Activated naive CD8-positive, alpha-beta T cell treated with anti-CD3 and anti-CD28 coated beads, Interleukin-2, amount 10 ng/mL, durations not matched to agents 7 days and 5 days (primary cell): ENCODE measurements at regions not wholly inside any gene's neighbourhood (a gene's known extent, or its start where the extent isn't known, plus 50 kb on each side); places are given as distances from the start of the nearest gene placed in this dataset.
"Not testable (repeated sequence)": the region's sequence is repeated elsewhere in the genome, so short reads cannot be mapped to it uniquely, and the experiment has no call there.

Experiments used
- ATAC-seq: fragments of 150-1000 bp; cut with Tn5 transposase; one replicate; pipeline ENCODE4 v1.10.0; 2021; ENCODE audit warnings: low read depth, moderate library complexity
- POLR2A ChIA-PET: fragments of 350-600 bp; sonication (Branson Sonifier 250); formaldehyde crosslinking; loops from one replicate; lab custom pipeline; 2021; ENCODE audit warnings: antibody characterized with exemption; lab: Charles Lee
- DNase-seq: peaks from one replicate; pipeline ENCODE4 v3.0.0; 2021
- H3K27ac Mint-ChIP-seq: one replicate; pipeline ENCODE4 v1.8.0; 2022; ENCODE audit warnings: mild to moderate bottlenecking, mixed read lengths
- H3K27me3 Mint-ChIP-seq: one replicate; pipeline ENCODE4 v1.8.0; 2022; ENCODE audit warnings: mild to moderate bottlenecking, moderate library complexity, mixed read lengths
- H3K36me3 Mint-ChIP-seq: one replicate; pipeline ENCODE4 v1.8.0; 2021; ENCODE audit warnings: mild to moderate bottlenecking, mixed read lengths
- H3K4me1 Mint-ChIP-seq: one replicate; pipeline ENCODE4 v1.8.0; 2021; ENCODE audit warnings: mixed read lengths
- H3K4me3 Mint-ChIP-seq: one replicate; pipeline ENCODE4 v1.8.0; 2022; ENCODE audit warnings: mild to moderate bottlenecking, moderate library complexity, mixed read lengths
- H3K9me3 Mint-ChIP-seq: one replicate; pipeline ENCODE4 v1.8.0; 2021; ENCODE audit warnings: mixed read lengths

DNA sequence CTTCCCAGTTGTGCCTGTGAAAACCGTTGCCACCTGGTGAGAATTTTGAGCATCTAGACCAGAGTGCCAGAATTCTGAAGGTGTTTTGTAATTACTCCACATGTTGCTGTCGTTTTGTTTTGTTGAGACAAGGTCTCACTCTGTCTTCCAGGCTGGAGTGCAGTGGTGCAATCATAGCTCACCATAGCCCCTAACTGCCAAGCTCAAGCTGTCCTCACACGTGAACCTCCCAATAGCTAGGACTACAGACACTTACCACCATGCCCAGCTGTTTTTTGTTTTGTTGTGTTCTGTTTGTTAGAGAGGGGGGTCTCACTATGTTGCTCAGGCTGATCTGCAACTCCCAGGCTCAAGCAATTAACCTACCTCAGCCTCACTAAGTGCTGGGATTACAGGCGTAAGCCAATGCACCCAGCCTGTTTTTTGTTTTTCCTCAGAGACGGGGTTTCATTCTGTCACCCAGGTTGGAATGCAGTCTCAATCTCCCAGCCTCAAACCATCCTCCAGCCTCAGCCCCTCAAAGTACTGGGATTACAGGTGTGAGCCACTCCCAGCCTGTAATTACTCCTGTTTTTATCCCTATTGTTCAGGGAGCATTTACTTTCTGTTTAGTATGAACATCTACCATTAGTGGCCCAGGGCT is 121.1 kb upstream of the DMRT1 start:
- Mint-ChIP-seq H3K27ac (no peak overlapping the region), H3K4me1 (no peaks in the 10 kb centered on the region), H3K4me3 (no peak overlapping the region), H3K27me3 (peaks cover 7% of the 10 kb centered on the region), H3K36me3 (no peaks in the 10 kb centered on the region), H3K9me3 (no peaks in the 10 kb centered on the region)
- POLR2A ChIA-PET: no interaction called here
- ATAC-seq (no peak), DNase-seq (no peak)

DNA sequence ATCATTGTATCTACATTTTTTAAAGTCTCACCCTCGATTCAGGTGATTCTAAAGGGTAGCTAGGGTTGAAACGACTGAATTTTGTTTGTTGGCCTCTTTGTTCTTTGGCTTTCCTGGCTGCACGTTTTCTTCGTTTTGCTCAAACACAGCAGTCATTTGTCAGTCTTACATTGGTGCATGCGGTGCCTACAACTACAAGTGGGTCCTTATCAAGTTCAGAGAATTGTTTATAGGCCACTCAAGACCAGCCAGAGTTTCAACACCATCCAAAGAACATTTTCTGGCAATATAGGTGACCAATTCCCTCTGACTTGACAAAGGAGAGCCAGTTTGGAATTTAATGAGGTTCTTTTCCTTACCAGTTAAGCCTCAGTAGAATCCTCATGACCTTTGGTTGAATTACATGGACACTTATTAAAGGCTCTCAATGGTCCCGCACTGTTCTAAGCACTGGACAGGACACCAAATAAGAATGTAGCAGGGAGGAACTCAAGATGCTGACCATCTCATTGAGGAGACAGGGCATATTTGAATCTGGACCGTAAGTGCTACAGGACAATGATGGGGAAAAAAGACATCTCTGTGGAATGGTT is 119.0 kb upstream of the DMRT1 start:
- no peak overlapping the region for H3K4me3 Mint-ChIP-seq
- POLR2A ChIA-PET: no interaction called here
- ATAC-seq (no peak), DNase-seq (no peak)
- H3K27ac Mint-ChIP-seq: no peak overlapping the region
- H3K36me3 Mint-ChIP-seq: no peaks in the 10 kb centered on the region
- no peaks in the 10 kb centered on the region for H3K9me3 Mint-ChIP-seq
- H3K4me1 Mint-ChIP-seq: no peaks in the 10 kb centered on the region
- peaks cover 10% of the 10 kb centered on the region for H3K27me3 Mint-ChIP-seq

DNA sequence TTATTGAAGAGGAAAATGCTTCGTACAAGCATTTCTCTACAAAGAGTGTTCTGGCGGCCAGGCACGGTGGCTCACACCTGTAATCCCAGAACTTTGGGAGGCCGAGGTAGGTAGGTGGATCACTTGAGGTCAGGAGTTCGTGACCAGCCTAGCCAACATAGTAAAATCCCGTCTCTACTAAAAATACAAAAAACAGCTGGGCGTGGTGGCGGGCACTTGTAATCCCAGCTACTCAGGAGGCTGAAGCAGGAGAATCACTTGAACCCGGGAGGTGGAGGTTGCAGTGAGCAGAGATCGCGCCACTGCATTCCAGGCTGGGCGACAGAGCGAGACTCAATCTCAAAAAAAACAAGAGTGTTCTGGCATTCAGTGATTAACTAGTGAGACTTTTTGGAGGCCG is 117.0 kb upstream of the DMRT1 start:
- H3K27ac Mint-ChIP-seq, POLR2A ChIA-PET, H3K27me3 Mint-ChIP-seq, H3K4me1 Mint-ChIP-seq, H3K4me3 Mint-ChIP-seq, DNase-seq, ATAC-seq, H3K36me3 Mint-ChIP-seq, H3K9me3 Mint-ChIP-seq: not testable (repeated sequence)

DNA sequence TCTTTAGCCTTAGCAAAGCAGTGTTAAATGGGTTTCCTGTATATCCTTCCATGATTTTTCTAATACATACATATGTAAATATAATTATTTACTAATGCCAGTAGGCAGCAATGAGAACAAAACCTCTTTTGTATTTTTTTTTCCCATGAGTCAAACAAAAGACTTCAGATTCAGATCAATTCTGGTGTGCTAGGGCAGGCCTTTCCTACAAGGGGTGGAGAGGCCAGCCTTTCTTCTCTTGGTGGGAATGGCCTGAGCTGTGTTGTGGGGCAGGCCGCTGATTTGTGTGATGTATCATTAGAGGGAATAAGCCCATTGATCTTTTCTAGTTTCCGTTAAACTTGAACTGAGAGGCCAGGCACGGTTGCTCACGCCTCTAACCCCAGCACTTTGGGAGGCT is 115.5 kb upstream of the DMRT1 start:
- H3K9me3 Mint-ChIP-seq: no peaks in the 10 kb centered on the region
- H3K27me3 Mint-ChIP-seq: peaks cover 6% of the 10 kb centered on the region
- POLR2A ChIA-PET: no interaction called here
- no peak for DNase-seq
- no peak for ATAC-seq
- H3K36me3 Mint-ChIP-seq: no peaks in the 10 kb centered on the region
- no peak overlapping the region for H3K27ac Mint-ChIP-seq
- H3K4me3 Mint-ChIP-seq: no peak overlapping the region
- no peaks in the 10 kb centered on the region for H3K4me1 Mint-ChIP-seq

DNA sequence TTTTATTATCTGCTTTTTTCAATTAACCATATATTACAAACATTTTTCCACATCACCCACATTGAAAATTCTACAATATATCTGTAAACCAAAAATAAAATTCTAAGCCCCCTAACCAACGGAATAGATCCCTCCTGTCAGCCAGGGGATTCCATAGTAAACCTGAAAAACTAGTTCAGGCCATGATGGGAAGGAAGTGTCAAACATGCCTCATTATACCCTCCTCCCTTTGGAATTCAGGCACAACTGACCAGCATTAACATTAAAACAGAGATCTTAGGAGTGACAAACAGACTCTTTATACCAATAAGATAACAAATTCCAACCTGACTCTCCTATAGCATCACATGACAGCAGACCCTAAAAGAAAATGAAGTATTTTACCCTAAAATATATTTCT is 113.7 kb upstream of the DMRT1 start:
- no peak overlapping the region for H3K4me3 Mint-ChIP-seq
- H3K9me3 Mint-ChIP-seq: no peaks in the 10 kb centered on the region
- H3K36me3 Mint-ChIP-seq: no peaks in the 10 kb centered on the region
- ATAC-seq: no peak
- no peak for DNase-seq
- POLR2A ChIA-PET: no interaction called here
- no peaks in the 10 kb centered on the region for H3K4me1 Mint-ChIP-seq
- no peak overlapping the region for H3K27ac Mint-ChIP-seq
- peaks cover 5% of the 10 kb centered on the region for H3K27me3 Mint-ChIP-seq

DNA sequence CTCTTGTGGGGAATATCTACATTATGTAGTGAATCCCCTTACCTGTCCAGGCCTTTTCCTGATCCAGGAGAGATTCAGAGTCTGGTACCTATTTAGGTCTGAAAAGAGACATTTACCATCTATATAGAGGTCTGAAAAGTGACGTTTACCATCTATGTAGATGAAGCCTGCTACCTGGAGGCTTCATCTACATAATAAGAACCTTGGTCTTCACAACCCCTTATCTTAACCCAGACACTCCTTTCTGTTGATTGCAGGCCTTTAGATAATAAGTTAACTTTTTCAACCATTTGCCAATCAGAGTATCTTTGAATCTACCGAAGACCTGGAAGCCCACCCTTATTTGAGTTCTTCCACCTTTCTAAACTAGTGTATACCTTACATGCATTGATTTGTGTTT is 113.0 kb upstream of the DMRT1 start:
- POLR2A ChIA-PET: no interaction called here
- no peak overlapping the region for H3K27ac Mint-ChIP-seq
- no peaks in the 10 kb centered on the region for H3K9me3 Mint-ChIP-seq
- peaks cover 3% of the 10 kb centered on the region for H3K27me3 Mint-ChIP-seq
- H3K4me1 Mint-ChIP-seq: peaks cover 1% of the 10 kb centered on the region
- no peak overlapping the region for H3K4me3 Mint-ChIP-seq
- DNase-seq: no peak
- no peaks in the 10 kb centered on the region for H3K36me3 Mint-ChIP-seq
- ATAC-seq: no peak

DNA sequence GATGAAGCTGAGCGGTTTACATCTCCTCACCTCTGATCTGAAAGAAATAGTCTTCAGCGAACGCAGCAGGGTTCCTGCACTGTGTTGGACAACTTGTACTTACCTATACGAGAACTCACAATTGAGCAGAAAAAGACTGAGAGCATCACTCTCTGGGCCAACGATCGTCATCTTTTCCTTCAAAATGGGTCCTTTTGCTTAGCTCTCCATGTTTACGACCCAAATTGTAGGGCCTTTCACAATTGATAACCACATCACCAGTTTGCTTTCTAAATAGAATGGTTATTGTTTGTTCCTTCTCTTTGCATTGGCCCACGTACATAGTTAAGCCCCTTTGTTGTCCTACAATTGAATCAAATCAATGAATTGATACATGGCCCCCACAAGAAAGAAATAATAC is 110.0 kb upstream of the DMRT1 start:
- DNase-seq (no peak), ATAC-seq (no peak)
- H3K36me3 Mint-ChIP-seq: no peaks in the 10 kb centered on the region
- peaks cover 1% of the 10 kb centered on the region for H3K4me1 Mint-ChIP-seq
- H3K27me3 Mint-ChIP-seq: no peaks in the 10 kb centered on the region
- H3K27ac Mint-ChIP-seq: no peak overlapping the region
- POLR2A ChIA-PET: no interaction called here
- no peaks in the 10 kb centered on the region for H3K9me3 Mint-ChIP-seq
- no peak overlapping the region for H3K4me3 Mint-ChIP-seq

DNA sequence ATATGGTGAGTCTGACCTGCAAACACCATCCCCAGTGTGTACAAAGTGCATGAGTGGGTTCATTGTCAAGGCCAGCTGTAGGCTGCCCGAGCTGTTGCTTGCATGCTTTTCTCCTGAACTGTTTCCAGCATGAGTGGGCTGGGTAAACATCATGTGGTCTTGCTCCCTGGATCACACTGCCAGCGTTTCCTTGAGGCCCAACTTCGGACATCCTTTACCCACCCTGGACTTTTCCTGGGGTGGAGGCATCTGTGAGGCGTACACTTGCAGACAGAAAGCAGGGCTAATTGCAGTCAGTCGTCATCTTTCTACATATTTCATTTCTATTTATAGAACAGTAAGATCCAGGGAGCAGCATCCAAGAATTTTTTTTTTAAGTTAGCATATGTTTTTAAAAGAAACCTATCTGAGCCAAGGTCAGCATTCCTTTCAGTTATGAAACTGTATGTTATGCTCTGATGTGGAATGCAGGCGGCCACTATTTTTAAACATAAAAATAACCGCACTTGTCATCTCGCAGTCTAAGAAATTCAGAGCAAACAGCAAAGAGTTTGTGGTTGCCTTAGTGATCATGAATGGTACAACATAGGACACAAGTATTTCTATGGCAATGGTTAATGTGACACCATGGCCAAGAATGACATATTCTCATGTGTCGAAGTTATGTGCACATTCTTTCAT is 106.5 kb upstream of the DMRT1 start:
- Mint-ChIP-seq H3K9me3 (no peaks in the 10 kb centered on the region), H3K27ac (no peak overlapping the region), H3K27me3 (no peaks in the 10 kb centered on the region), H3K4me3 (no peak overlapping the region), H3K4me1 (peaks cover 1% of the 10 kb centered on the region), H3K36me3 (no peaks in the 10 kb centered on the region)
- no peak for DNase-seq
- no peak for ATAC-seq
- POLR2A ChIA-PET: no interaction called here

DNA sequence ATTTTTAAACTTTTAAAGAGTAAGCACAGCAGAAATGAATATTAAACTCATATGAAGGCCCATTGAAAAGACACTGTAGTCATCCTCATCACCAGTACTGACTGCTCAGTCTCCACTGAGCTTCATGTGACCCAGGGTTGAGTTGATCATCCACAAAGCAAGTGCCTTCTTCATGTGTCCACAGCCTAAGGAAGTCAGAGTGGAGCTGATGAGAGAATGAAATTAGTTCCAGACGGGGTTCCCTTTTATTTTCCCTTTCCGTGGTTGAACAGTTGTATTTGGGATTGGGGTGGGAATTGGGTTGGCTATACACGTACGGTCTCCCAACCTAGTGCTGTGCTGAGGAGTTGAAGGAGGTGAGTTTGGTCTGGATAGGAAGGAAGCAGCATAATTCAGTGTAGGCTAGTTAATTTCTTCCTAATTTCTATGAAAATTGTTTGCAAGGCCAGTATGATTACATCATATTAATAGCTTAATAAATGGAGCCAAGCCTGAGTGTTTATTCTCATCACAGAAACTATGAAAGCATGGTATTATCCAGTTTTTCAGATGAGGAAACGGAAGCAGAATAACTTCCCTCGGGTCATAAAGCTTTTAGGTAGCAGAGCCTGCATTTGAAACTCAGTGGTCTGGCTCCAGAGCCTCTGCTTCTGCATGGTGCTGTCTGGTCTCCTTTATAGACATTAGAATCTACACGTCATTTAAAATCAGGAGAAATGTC is 103.9 kb upstream of the DMRT1 start:
- ATAC-seq (no peak), DNase-seq (no peak)
- peaks cover 1% of the 10 kb centered on the region for H3K4me1 Mint-ChIP-seq
- no peaks in the 10 kb centered on the region for H3K27me3 Mint-ChIP-seq
- H3K9me3 Mint-ChIP-seq: no peaks in the 10 kb centered on the region
- POLR2A ChIA-PET: no interaction called here
- no peak overlapping the region for H3K4me3 Mint-ChIP-seq
- no peak overlapping the region for H3K27ac Mint-ChIP-seq
- no peaks in the 10 kb centered on the region for H3K36me3 Mint-ChIP-seq

DNA sequence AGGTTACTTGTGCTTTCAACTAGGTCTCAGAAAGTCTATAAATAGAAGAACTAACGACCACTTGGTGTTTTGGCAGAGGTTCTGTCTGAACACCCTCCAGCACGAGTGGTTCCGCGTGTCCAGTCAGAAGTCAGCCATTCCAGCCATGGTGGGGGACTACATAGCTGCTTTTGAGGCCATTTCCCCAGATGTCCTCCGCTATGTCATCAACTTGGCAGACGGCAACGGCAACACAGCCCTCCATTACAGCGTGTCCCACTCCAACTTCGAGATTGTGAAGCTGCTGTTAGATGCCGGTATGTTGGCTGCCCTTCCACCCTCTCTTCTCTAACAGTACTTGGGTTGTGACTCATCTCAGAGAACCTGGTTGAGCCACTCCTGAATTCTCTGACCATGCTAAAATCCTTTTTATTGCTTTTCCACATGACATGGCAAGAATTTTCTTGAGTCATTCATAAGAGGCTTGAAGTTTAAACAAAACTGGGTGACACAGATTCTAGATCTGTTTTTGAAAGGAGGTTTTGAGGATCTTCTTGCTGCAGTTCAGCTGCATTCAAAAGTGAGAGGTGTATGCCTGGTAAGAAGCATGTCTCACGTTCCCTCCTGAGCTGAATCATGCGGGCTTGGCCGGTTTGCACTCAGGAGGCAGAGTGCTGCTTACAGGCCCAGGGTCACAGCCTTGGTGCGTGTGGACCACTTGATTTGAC is 103.1 kb upstream of the DMRT1 start:
- Mint-ChIP-seq H3K27ac (no peak overlapping the region), H3K9me3 (no peaks in the 10 kb centered on the region), H3K4me3 (no peak overlapping the region), H3K4me1 (no peaks in the 10 kb centered on the region), H3K27me3 (no peaks in the 10 kb centered on the region), H3K36me3 (no peaks in the 10 kb centered on the region)
- ATAC-seq: no peak
- no peak for DNase-seq
- POLR2A ChIA-PET: no interaction called here

DNA sequence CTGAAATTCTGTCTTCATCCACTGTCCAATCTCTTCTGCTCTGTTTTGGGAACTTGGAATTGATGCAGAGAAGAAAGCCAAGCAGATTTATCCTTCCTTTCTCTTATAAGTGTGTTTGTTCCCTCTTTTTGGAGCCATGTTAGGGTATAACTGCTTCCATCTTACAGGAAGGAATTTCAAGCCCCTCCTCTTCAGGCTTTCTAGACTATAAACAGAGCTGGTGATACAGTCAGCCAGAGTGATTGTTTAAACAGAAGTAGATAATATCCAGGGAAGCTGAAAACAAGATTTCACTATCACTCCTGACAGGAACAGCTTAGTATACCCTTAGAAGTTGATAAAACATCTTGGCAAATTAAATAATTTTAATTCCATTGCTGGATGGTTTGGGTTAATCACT is 102.1 kb upstream of the DMRT1 start:
- H3K4me1 Mint-ChIP-seq: no peaks in the 10 kb centered on the region
- no peak for DNase-seq
- ATAC-seq: no peak
- H3K27ac Mint-ChIP-seq: no peak overlapping the region
- H3K4me3 Mint-ChIP-seq: no peak overlapping the region
- POLR2A ChIA-PET: no interaction called here
- no peaks in the 10 kb centered on the region for H3K36me3 Mint-ChIP-seq
- no peaks in the 10 kb centered on the region for H3K27me3 Mint-ChIP-seq
- H3K9me3 Mint-ChIP-seq: no peaks in the 10 kb centered on the region

DNA sequence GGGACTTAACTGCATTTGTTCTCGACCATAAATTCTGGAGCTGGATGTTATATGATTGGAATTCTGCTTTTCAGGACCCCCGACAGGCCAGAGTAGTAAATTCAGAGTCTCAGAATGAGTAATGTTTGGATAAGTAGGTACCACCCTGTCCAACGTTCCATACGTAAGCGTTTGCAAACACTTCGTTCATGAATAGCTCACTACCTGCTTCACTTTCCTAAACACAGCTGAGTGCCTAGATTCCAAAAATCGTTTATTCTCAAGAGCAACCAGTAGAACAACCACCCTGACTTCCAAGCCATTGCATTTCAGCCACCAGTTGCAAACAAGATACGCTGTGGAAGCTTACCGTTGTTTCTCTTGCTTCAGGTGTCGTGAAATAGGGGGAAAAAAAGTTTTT is 101.3 kb upstream of the DMRT1 start:
- POLR2A ChIA-PET: no interaction called here
- no peak for ATAC-seq
- H3K36me3 Mint-ChIP-seq: no peaks in the 10 kb centered on the region

DNA sequence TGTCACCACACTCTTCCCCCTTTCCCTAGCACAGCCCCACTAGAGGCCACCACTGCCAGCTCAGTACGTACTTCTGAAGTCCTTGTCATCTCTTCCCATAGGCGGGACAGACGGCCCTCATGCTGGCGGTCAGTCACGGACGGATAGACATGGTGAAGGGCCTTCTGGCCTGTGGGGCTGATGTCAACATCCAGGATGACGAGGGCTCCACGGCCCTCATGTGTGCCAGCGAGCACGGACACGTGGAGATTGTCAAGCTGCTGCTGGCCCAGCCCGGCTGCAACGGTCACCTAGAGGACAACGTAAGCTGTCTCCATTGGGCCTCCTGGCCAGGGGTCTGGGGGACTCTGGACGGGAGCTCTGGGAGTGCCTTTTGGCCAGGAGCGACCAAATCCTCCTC is 99.4 kb upstream of the DMRT1 start:
- H3K36me3 Mint-ChIP-seq: no peaks in the 10 kb centered on the region
- H3K4me1 Mint-ChIP-seq: peaks cover 2% of the 10 kb centered on the region
- H3K27ac Mint-ChIP-seq: no peak overlapping the region
- no peak overlapping the region for H3K4me3 Mint-ChIP-seq
- H3K9me3 Mint-ChIP-seq: no peaks in the 10 kb centered on the region
- DNase-seq: no peak
- POLR2A ChIA-PET: no interaction called here
- no peaks in the 10 kb centered on the region for H3K27me3 Mint-ChIP-seq
- no peak for ATAC-seq

More for the DNA sequence above, 101.3 kb upstream of the DMRT1 start:
- H3K27ac Mint-ChIP-seq: no peak overlapping the region
- no peaks in the 10 kb centered on the region for H3K27me3 Mint-ChIP-seq
- H3K9me3 Mint-ChIP-seq: no peaks in the 10 kb centered on the region
- no peak for DNase-seq
- no peak overlapping the region for H3K4me3 Mint-ChIP-seq
- H3K4me1 Mint-ChIP-seq: no peaks in the 10 kb centered on the region
